ENCODE measurements at regions not wholly inside any gene's neighbourhood (a gene's known extent, or its start where the extent isn't known, plus 50 kb on each side); places are given as distances from the start of the nearest gene placed in this dataset.

DNA sequence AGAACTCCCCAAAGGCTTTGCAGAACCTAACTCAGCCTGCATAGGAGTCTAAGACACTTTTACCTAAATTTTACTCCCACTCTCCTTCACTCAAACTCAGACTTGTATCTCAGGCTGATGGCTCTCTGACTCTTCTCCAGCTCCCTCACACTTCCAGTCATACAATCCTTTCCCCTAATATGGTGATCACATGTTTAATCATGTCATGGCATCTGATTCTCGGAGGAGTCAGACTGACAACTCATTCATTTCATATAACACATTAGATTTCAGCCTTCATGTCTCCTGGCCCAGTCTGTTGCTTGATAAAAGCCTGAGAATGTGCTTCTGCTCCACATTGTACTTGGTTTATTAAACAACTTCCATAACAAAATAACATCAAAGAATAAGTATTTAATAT lies 1503.9 kb upstream of the TENM4 start:
- no peaks in the 10 kb centered on the region for H3K36me3 ChIP-seq (ENCODE audit: insufficient read depth, low read length)
- no peaks in the 10 kb centered on the region for H3K9me3 ChIP-seq (ENCODE audit: low read length)

GRCh38 chr11:80943226-80943625 lies 1502.4 kb upstream of the TENM4 start:
- no peak overlapping the region for H3K4me2 ChIP-seq (ENCODE audit: low read length)
- H3K36me3 ChIP-seq (ENCODE audit: insufficient read depth, low read length) = no peaks in the 10 kb centered on the region
- no peaks in the 10 kb centered on the region for H3K4me1 ChIP-seq (ENCODE audit: insufficient read depth, low read length, severe bottlenecking)
- no peaks in the 10 kb centered on the region for H3K79me2 ChIP-seq (ENCODE audit: insufficient read depth, low read length)
- H3K27ac ChIP-seq (ENCODE audit: low read depth, low read length, poor library complexity, severe bottlenecking) = no peak overlapping the region
- no peak overlapping the region for H3K4me3 ChIP-seq (ENCODE audit: low read depth, low read length, poor library complexity, severe bottlenecking)
- no peaks in the 10 kb centered on the region for H3K9me2 ChIP-seq (ENCODE audit: low read depth, low read length)
- H2AFZ ChIP-seq (ENCODE audit: low read length) = no peak overlapping the region
- H3K9me3 ChIP-seq (ENCODE audit: low read length) = no peaks in the 10 kb centered on the region
- H3K27me3 ChIP-seq (ENCODE audit: insufficient read depth, low read length) = no peaks in the 10 kb centered on the region
- no peak for TF ChIP-seq CTCF (IDR thresholded peaks at IDR 0.05; ENCODE audit: low read length)
- TF ChIP-seq EZH2 (IDR thresholded peaks at IDR 0.05; ENCODE audit: borderline replicate concordance, low read length) = no peak
- no peaks in the 10 kb centered on the region for H4K20me1 ChIP-seq (ENCODE audit: insufficient read depth, low read length)
- H3K9ac ChIP-seq (ENCODE audit: low read length) = no peak overlapping the region
- H3F3A ChIP-seq (ENCODE audit: insufficient read depth, low read length) = no peaks in the 10 kb centered on the region

More for the DNA sequence above, 1503.9 kb upstream of the TENM4 start:
- Histone ChIP-seq H2AFZ (ENCODE audit: low read length) (no peak overlapping the region), H3K27ac (ENCODE audit: low read depth, low read length, poor library complexity, severe bottlenecking) (no peak overlapping the region), H4K20me1 (ENCODE audit: insufficient read depth, low read length) (no peaks in the 10 kb centered on the region), H3K27me3 (ENCODE audit: insufficient read depth, low read length) (no peaks in the 10 kb centered on the region), H3F3A (ENCODE audit: insufficient read depth, low read length) (no peaks in the 10 kb centered on the region), H3K4me2 (ENCODE audit: low read length) (no peak overlapping the region), H3K4me3 (ENCODE audit: low read depth, low read length, poor library complexity, severe bottlenecking) (no peak overlapping the region), H3K9me2 (ENCODE audit: low read depth, low read length) (no peaks in the 10 kb centered on the region), H3K4me1 (ENCODE audit: insufficient read depth, low read length, severe bottlenecking) (no peaks in the 10 kb centered on the region), H3K9ac (ENCODE audit: low read length) (no peak overlapping the region), H3K79me2 (ENCODE audit: insufficient read depth, low read length) (no peaks in the 10 kb centered on the region)
- TF ChIP-seq CTCF (IDR thresholded peaks at IDR 0.05; ENCODE audit: low read length) (no peak), EZH2 (IDR thresholded peaks at IDR 0.05; ENCODE audit: borderline replicate concordance, low read length) (no peak)

DNA sequence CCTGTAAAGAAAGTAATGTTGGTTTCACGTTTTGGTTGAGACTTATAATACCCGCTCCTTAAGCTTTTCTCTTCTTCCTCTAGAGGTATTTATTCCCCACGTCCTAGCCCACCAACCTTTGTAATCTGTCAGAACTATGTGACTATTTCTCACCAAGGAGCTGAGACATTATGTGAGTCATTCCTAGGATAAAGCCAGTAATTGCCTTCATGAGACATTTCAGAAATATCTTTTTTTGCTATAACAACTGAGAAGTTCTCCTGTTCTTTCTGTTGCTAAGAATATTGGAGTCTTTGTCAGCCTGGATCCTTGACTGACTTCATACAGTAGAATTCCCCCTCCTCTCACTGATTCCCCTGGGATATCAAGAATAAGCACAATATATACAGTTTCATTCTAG lies 1497.0 kb upstream of the TENM4 start:
- Histone ChIP-seq H3K4me3 (ENCODE audit: low read depth, low read length, poor library complexity, severe bottlenecking) (no peak overlapping the region), H3K9me3 (ENCODE audit: low read length) (no peaks in the 10 kb centered on the region), H3K79me2 (ENCODE audit: insufficient read depth, low read length) (no peaks in the 10 kb centered on the region), H3K36me3 (ENCODE audit: insufficient read depth, low read length) (no peaks in the 10 kb centered on the region), H3K27me3 (ENCODE audit: insufficient read depth, low read length) (no peaks in the 10 kb centered on the region), H3F3A (ENCODE audit: insufficient read depth, low read length) (no peaks in the 10 kb centered on the region), H3K9me2 (ENCODE audit: low read depth, low read length) (no peaks in the 10 kb centered on the region), H3K9ac (ENCODE audit: low read length) (no peak overlapping the region), H3K27ac (ENCODE audit: low read depth, low read length, poor library complexity, severe bottlenecking) (no peak overlapping the region), H2AFZ (ENCODE audit: low read length) (no peak overlapping the region), H3K4me1 (ENCODE audit: insufficient read depth, low read length, severe bottlenecking) (no peaks in the 10 kb centered on the region), H3K4me2 (ENCODE audit: low read length) (no peak overlapping the region), H4K20me1 (ENCODE audit: insufficient read depth, low read length) (no peaks in the 10 kb centered on the region)
- TF ChIP-seq CTCF (IDR thresholded peaks at IDR 0.05; ENCODE audit: low read length) (no peak), EZH2 (IDR thresholded peaks at IDR 0.05; ENCODE audit: borderline replicate concordance, low read length) (no peak)

Measured in OCI-LY1 (cell line).